Superior temporal gyrus (tissue), 1 donor: ENCODE measurements at regions not wholly inside any gene's neighbourhood (a gene's known extent, or its start where the extent isn't known, plus 50 kb on each side); places are given as distances from the start of the nearest gene placed in this dataset.

ENCODE experiments used
- DNase-seq: peaks from one replicate; pipeline ENCODE4 v3.0.0-alpha.2; 2016; ENCODE audit errors: extremely low spot score

DNA sequence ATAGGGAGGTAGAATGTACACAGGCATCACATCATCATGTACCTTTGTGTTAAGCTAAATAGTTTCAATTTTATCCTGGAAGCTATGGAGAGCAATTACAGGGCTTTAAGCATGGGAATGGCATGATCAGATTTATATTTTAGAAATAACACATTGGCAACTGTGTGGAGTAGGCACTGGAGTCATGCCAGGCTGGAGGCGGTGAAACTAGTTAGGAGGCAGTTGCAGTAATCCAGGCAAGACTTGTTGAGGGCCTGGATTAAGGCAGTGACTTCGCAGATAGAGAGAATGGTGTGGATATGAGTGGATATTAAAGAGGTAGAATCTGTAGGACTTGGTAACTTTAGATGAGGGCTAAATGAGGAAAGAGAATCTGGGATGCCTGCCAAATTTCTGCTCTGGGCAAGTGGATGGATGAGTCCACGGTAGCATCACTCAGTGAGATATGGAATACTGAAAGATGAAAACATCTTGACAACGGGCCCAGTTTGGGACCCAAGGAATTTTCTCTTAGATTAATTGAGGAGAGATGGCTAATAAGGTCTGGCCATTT, 506.2 kb downstream of the FGF9 start:
- DNase-seq = peak; percentile 43

DNA sequence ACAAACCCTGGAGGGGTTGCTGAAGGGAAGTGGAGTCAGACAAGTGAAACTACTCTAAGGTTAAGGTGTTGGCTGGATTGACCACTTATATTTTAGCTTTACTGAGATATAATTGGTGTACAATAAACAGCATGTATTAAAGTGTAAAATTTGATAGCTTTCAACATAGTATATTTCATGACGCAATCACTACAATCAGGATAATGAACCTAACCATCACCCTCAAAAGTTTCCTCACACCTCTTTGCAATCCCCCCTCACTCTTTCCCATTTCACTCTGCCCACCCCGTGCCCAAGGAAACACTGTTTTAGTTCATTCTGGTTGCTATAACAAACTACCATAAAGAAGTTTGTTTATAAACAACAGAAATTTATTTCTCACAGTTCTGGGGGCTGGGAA, 508.0 kb downstream of the FGF9 start:
- no peak for DNase-seq

DNA sequence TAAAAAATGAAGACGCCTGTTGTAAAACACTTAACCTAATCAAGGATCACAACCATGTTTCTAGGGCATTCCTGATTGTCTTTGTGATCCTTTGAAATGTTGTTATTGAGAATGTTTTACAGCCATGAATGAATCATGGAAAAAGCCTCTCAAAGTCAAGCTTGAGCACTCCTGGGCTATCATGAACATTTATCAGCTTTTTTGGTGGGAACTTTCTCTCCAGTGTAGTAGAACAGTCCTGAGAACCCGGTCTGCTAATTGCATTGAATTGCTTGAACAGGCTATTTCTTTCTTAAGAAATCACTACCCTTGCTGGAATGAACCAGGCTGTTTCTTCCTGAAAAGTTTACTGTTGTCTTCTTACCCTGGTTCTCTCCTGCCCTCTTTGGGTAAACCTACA, 516.5 kb downstream of the FGF9 start:
- DNase-seq = no peak

DNA sequence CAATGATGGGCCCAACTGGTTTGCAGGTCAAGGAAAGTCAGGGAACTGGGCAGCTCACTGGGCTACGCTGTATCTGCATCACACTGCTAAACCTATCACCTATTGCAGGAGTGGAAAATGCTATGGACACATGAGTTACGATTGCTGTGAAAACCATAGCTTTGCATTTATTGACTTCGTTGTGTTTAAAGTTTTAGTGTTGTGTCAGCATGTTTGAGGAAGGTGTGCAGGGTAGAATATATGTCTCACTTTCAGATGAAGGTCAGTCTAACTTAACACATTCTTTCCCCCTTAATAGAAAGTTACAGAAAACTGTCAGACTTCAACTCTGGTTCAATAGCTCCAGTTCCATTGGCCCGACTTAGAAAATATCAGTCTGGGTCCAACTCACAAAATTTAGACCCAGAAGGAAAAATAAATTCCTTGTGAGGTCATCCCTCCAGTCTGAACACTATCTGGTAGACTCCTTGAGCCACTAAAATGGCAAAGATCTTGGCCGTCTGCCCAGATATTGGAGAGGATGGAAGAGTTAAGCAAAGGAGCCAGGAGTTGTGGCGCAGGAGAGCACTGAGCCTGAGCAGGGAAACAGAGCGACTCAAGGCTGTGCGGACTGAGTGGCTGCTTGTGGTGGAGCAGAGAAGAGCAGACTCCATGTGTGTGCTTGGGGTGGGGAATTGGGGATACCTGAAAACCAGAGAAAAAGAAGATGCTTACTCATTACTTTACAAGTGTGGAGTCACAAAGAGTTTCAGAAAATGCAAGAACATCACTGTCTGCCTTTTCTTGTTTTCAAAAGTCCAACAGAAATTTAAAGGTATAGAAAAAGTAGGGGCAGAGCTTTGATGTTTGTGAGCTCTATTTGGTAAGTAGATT, 518.5 kb downstream of the FGF9 start:
- no peak for DNase-seq

DNA sequence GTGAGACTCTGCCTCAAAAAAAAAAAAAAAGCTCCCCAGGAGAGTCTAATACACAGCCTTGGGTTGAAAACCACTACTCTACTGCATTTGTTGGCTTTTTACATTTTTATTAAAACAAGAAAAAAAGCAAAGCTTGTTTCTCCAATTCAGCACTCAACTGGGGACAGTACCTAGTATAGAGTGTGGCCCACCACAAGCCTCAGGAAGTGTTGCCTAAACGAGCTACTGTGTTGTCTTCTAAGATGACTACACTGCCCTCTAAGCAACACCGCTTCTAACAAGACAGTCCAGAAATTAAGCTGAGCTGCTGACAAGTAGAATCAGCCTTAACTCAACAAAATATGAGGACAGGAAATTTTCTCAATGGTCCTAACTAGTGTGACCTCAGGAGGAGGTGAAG, 522.2 kb downstream of the FGF9 start:
- DNase-seq = no peak

DNA sequence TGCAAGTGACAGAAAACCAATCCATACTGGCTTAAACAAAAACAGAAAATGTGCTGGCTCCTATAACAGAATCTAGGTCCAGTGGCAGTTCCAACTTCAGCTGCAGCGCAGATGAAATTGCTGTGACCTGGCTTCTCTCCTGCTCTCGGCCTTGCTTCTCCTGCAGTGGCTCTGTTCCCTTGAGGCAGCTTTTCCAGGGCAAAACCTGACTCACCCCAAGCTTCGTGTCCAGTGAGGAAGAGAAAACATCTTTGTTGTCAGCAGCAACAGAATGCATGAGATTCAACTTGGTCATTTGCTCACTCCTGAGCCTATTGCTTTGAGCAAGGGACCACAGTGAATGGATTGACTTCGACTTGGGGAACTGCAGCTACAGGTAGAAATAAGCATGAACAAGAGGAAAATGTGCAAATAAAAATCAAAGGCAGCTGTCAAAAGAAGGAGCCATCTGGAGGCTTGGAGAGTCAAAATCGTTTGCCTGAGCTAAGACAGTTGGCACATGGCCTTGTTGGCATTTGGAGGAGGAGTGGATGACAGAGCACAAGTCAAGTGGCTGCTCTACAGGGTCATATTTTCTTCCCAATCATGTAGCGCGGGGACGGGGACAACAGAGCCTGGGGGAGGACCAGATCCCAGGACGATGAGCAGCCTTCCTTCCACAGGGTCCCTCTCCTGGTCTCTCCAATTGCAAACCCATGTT, 523.4 kb downstream of the FGF9 start:
- no peak for DNase-seq

DNA sequence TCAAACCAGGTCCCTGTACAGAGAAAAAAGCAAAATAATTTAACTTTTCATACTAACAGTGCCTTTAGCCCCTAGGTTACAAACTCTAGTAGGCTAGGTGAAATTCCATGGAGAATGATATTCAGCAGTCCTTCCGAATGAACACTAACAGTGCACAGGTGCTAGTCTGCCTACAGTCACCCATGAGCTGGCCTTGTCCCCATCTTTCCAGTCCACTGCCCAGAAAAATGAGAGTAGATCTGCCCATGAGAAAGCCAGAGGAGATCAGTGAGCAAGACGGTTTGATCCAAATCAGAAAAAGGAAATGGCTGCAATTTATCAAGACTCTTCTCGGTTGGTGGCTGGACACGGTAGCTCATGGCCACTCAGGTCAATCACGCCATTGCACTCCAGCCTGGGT, 524.9 kb downstream of the FGF9 start:
- no peak for DNase-seq

DNA sequence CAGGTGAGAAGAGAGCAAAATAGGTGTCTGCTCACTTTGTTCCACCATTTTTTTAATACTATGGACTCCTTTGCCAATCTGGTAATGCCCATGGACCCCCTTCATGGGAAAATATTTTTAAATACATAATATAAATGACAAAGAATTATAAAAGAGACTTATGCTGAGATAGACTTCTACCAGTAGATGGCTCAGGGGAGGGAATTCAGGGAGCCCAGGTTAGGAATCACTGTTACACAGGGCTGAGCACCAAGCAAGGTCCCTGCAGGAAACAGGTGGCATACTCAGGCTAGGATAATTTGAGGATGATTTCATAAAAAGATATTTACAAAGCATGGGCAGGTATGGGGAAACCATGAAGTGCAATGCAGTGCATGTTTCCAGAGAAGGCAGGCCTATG, 525.9 kb downstream of the FGF9 start:
- DNase-seq = no peak

DNA sequence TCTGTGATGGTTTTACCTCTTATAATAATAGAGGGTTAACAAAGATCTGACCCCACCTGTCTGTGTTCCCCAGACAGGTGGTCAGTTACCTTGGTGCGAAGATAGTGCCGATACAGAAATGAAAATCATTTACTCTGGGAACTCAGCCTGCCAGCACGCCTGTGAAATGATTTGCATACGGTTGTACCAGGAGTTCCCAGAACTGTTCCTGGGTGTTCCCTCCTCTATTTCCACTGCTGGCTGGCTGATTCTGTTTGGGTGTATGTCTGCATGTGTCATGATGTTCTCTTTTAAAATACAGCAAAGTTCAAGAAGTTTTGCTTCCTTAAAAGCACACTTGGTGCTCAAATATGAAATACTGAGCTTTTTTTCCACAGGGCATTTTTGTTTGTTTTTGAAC, 527.1 kb downstream of the FGF9 start:
- DNase-seq = peak; percentile 32

DNA sequence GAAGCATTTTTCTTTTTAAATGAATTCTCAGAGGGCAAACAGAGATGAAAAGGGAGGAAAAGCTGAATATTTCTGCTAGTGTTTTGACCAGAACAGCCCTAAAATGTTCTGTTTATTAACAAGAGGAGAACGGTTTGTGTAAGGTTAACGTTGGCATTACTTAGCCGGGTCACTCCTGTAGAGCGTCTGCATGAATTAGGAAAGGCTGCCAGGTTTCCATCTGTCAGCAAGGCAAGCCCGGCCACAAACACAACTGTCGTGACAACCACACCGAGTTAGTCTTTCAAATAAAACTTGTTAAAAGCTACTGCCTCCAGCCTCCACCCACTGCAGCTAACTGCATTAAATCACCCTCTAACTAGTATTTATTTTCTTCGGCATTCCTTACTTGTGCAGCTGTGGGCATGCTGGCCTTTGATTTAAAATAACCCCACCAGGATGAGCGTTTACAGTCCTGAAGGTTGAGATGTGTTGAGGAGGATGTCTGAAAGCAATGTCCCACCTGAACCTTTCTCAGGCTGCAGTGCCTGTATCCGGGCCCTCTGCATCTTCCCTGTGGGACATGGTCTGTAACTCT, 527.9 kb downstream of the FGF9 start:
- no peak for DNase-seq

DNA sequence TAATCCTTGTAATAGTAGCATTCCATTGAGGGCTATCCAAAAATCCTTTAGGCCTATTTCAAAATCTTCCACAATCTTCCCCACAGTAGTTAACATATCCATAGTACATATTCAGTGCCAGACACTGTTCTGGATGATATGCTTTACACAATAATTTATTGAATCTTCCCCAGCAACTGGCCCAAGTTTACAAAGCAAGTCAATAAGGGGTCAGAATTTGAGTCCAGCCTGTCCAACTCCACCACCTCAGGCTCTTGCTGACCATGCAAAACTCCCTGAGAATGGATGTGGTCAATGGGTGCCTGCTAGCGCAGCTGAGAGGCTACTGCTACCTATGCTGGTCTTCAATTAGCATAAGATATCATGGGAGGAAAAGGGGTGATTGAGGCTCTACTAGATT, 529.6 kb downstream of the FGF9 start:
- no peak for DNase-seq

DNA sequence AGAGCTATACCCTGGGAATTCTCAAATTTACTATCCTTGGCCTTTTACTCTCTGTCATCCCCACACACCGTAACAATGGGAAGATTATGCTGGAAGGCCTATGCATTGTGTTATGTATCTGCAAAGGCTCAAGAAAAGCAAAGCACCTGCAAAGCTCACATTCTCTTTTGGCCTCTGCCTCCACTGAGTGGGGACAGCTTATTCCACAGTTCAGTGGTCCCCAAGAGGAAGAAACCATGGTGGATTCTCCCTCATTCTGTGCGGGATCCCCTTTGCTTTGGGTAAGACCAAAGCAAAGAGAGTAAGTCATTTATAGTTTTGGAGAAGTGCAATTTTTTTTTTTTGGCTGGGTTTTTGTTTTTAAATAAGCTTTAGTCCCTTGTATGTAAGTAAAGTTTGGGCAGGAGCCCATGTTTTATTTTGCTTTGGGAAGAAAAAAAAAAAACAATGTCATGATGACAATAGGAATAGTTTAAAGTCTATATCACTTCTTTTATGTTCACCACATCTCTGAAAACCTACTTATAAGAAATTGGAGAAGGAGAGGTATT, 530.6 kb downstream of the FGF9 start:
- DNase-seq = no peak

DNA sequence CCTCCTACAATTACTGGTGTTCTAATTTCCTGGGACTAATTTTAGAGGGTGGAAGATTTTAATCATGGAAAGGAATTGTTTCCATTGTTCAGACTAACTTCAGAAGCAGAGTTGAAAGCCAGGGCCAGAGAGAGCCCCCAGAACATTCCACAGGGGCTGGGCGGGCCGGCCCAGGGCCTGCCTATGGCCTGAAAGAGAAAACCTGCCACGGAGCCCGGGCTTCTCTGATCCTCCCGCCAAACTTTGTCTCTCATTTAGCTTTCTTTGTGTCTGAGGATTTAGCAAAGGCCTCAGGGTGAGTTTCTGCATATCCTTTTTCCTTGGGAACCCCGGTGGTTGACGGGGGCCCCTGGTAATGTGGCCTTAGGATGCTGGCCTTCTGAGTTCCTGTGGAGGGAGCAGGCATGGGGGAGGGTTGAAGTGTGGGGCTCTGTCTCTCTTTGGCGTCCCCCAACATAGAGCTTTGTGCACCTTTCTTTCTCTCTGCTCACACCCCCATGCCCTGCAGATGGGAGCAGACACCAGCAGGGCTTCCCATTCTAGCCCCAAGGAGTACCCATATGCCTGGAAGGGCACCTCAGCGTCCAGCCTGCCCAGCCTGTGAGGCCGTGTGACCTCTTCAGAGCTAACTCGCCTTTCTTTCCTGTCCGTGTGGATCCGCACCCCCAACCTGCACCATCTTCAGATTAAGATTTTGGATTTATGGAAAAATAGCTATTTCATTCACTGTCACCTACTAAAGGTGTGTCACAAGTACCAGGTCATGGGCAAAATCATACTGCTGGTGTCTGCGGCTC, 539.5 kb downstream of the FGF9 start:
- no peak for DNase-seq

DNA sequence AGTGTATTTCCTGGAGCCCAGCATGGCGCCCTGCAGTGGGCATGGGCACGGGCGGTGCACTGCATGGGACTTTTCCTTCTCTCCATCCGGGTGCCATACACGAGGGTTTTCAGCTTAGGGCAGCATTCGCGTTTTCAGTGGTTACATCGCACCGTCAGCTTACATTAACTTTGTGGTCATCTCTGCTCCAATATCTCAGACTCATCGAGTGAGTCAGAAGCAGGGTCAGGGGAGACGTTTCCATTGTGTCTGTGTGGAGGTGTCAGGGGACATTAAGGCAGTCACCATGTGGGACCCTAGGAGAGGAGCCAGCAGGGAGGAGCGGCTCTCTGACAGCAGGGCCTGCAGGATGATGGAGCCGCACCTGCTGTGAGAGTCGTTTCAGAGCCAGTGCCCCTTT, 541.0 kb downstream of the FGF9 start:
- DNase-seq = no peak

DNA sequence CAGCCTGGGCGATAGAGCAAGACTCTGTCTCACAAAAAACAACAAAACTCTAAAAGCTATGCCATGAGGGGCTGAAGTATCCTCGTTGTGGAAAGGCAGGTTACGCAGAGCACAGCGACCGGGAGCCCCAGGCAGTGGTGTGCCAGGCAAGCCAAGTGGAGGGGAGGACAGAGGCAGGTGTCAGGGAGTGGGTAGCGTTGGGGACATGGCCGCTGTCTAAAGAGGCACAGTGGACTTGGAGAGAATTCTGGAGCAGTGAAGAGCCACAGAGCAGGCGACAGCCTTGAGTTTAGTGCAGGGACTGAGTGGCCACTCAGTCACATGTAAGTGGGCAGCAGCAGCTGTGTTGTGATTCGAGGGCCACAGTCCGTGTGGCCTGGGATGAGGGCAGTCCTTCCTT, 541.7 kb downstream of the FGF9 start:
- DNase-seq = no peak

DNA sequence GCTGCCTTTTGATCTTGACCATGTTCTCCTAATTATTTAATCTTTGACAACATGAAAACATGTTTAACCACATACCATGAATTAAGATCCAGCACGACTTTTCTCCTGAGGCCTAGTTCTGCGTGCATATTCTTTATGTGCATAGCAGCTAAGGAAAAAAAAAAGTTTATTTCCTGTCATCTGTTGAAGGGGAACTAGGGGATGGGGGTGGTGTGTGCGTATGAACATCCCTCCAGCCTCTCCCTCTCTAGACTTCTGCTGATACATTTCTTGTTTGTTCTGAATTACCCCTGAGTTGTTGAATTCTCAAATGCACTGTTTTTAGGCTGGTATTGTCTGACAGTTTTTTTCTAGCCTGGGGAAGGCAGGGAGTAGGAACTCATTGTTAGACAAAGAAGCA, 543.3 kb downstream of the FGF9 start:
- no peak for DNase-seq

DNA sequence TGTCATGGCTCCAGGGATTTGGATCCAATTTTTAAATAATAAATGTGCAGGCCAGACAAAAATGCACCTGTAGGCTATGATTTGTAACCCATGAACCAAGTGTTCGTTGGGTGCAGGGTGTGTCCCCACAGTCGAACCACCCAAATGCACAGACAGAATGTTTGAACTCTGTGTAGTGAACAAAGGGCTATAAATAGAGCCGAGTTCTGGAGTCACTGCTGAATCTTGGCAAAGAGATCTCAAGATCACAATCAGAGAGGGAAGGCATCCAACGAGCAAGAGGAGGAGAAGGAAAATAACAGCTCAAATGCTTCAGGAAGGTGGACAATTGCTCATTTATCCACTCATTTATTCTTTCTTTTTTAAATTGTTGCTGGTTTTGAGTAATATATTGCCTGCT, 547.9 kb downstream of the FGF9 start:
- no peak for DNase-seq

DNA sequence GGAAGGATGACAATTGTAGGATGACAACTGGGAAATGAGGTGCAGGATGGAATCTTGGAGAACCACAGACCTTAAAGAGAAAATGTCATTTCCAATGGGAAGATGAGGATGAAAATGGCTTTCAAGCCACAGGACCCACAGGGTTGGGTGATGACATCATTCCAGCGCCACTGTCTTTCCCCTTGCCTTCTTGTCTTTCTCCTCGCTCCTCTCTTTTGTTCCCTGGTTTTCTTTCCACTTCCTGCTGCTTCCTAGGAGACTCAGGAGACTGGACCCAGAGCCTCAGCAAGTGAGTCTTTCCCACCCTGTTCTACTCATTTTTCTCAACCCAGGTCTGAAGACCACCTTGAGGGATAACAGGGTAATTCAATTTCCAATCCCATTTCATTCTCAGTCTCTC, 548.8 kb downstream of the FGF9 start:
- no peak for DNase-seq

DNA sequence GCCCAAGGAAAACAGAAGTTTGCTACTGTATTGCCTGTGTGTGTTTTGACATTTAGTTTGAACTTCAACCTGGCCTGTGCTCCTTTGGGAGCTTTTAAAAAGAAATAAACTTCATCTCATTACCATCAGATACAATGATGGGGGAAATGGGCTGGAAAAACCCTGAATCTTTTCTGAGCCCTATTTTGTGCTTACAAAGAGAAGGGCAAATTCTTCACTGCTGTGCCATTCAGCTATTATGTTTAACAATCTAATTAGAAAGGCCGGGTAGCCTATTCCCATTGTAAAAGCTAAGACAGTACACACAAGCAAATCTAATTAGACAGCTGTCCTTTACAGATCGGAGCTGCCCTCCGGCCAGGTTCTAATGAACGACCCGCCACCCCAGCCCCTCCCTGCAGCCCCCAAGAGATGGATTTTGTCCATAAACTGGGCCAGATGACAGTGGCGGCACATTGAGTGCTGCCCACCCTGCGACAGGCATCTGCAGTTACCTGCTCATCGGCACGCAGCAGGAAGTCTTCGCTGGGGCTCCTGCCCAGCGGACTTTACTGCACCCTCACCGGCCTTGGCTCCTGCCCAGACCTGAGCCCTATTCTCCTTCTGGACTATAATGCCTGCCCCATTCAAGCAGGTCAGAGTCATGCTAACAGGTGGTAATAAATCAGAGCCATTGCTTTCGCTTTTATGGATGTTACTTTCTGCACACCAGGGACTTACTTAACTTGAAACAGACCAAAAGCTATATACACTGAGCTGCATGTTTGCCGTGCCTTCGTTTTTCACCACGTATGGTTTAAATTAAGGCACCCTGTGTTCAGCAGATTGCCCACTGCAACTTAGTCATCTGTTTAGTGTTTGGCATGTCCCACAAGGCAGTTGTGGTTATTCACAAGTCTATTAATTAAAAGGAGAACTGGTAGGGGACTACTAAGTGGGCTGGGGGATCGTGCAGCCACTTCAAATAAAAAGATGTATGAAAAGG, 549.6 kb downstream of the FGF9 start:
- no peak for DNase-seq

DNA sequence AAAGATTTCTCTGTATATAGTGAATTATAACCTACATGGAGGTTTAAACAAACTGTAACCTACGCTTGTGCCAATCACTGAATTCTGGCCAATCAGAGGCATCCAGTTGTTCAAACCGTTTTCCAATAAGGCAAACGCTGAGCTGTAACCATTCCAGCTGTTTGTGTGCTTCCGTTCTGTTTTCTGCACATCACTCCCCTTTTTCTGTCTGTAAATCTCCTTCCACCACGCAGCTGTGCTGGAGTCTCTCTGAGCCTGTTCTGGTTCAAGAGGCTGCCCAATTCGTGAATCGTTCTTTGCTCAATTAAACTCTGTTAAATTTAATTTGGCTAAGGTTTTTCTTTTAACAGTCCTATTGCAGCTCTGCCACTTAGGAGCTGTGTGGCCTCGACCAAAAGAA, 552.5 kb downstream of the FGF9 start:
- no peak for DNase-seq
